HCT116 (cell line): ENCODE measurements at regions not wholly inside any gene's neighbourhood (a gene's known extent, or its start where the extent isn't known, plus 50 kb on each side); places are given as distances from the start of the nearest gene placed in this dataset.

Experiments
- ATAC-seq: fragments of 200-7000 bp; cut with Tn5 transposase; 2 replicates; pipeline ENCODE4 v1.9.1; 2020; ENCODE audit warnings: mild to moderate bottlenecking, moderate library complexity
- BruUV-seq: library from RNA; stranded (reverse); fragments of 400-500 nt; replicated peaks from 2 replicates; lab custom pipeline; 2021; lab: Mats Ljungman, UMichigan
- CTCF ChIA-PET: fragments of 300-600 bp; sonication (Branson Sonifier 250); formaldehyde crosslinking; loops from one replicate; lab custom pipeline; 2021; ENCODE audit warnings: antibody characterized with exemption; lab: Charles Lee
- POLR2A ChIA-PET: fragments of 300-600, 350-600 bp; sonication (Branson Sonifier 250); formaldehyde crosslinking; loops from one replicate; lab custom pipeline; 2021; ENCODE audit warnings: antibody characterized with exemption; lab: Charles Lee
- RAD21 ChIA-PET, 2 experiments: fragments of 300-600 bp; sonication (Branson Sonifier 250); formaldehyde crosslinking; loops; one replicate each; lab custom pipeline; 2023; ENCODE audit warnings: low total read pairs in 2 of 2; ENCODE audit not compliant: uncharacterized antibody in 2 of 2, unreplicated experiment in 2 of 2, low non-redundant PET in 1 of 2; lab: Charles Lee
- DNase-seq: peaks from one replicate; pipeline ENCODE4 v3.0.0-alpha.2; 2010; ENCODE audit warnings: low read depth, low spot score
- H2AFZ ChIP-seq: fragments of 200-600 bp; shearing (Covaris generic), sonication (generic); 2 replicates; pipeline ENCODE4 v1.6.1; 2017; ENCODE audit warnings: low read depth, mixed run types, mixed read lengths, antibody characterized with exemption, low read length; ENCODE audit not compliant: poor library complexity, severe bottlenecking
- H3K27ac ChIP-seq: 2 replicates; pipeline ENCODE4 v1.5.1; 2012; ENCODE audit warnings: low read depth, low read length
- H3K27me3 ChIP-seq: fragments of 200-600 bp; sonication (generic); 2 replicates; pipeline ENCODE4 v1.6.1; 2016; ENCODE audit warnings: mixed run types, low read length, mixed read lengths; ENCODE audit not compliant: insufficient read depth
- H3K36me3 ChIP-seq, 2 experiments: fragments of 200-500 bp in 1 of 2; fragments of 200-600 bp in 1 of 2; sonication (Bioruptor generic) in 1 of 2; sonication (generic) in 1 of 2; 2 replicates each; pipeline versions ENCODE4 v1.5.1 to v1.6.1; 2014 to 2016; ENCODE audit warnings: low read length in 2 of 2, inconsistent platforms in 1 of 2, mixed read lengths in 1 of 2, mixed run types in 1 of 2; ENCODE audit not compliant: insufficient read depth in 2 of 2, control insufficient read depth in 1 of 2
- H3K4me1 ChIP-seq, 2 experiments: fragments of 200-600 bp in 1 of 2; sonication (generic) in 1 of 2; 2 replicates each; pipeline versions ENCODE4 v1.5.1 to v1.6.1; 2012 to 2017; ENCODE audit warnings: low read length in 2 of 2, inconsistent platforms in 1 of 2, mild to moderate bottlenecking in 1 of 2, mixed read lengths in 1 of 2, mixed run types in 1 of 2, moderate library complexity in 1 of 2; ENCODE audit not compliant: insufficient read depth in 2 of 2, control insufficient read depth in 1 of 2
- H3K4me2 ChIP-seq: fragments of 200-600 bp; sonication (generic); 2 replicates; pipeline ENCODE4 v1.6.1; 2017; ENCODE audit warnings: mixed run types, low read length, mixed read lengths
- H3K4me3 ChIP-seq, 2 experiments: fragments of 200-600 bp in 1 of 2; sonication (generic) in 1 of 2; replicated peaks in 1 of 2; 2 replicates each; pipeline ENCODE4 v1.5.1; 2011 to 2016; ENCODE audit warnings: low read length in 2 of 2, control low read depth in 1 of 2, low read depth in 1 of 2, mild to moderate bottlenecking in 1 of 2, mixed read lengths in 1 of 2, mixed run types in 1 of 2
- H3K79me2 ChIP-seq: fragments of 200-600 bp; sonication (generic); 2 replicates; pipeline ENCODE4 v1.6.1; 2017; ENCODE audit warnings: mild to moderate bottlenecking, mixed run types, low read length, moderate library complexity, mixed read lengths; ENCODE audit not compliant: insufficient read depth
- H3K9ac ChIP-seq: fragments of 200-600 bp; sonication (generic); 2 replicates; pipeline ENCODE4 v1.6.1; 2016; ENCODE audit warnings: low read length, mixed read lengths
- H3K9me2 ChIP-seq: fragments of 200-600 bp; sonication (generic), shearing (Covaris generic); 2 replicates; pipeline ENCODE4 v1.6.1; 2017; ENCODE audit warnings: mixed run types, mild to moderate bottlenecking, moderate library complexity; ENCODE audit not compliant: insufficient read depth
- H3K9me3 ChIP-seq, 2 experiments: fragments of 200-500 bp in 1 of 2; fragments of 200-600 bp in 1 of 2; sonication (Bioruptor generic) in 1 of 2; sonication (generic) in 1 of 2; 2 replicates each; pipeline ENCODE4 v1.6.1; 2014 to 2017; ENCODE audit warnings: low read length in 2 of 2, mixed read lengths in 2 of 2, inconsistent platforms in 1 of 2, low read depth in 1 of 2, mild to moderate bottlenecking in 1 of 2, mixed run types in 1 of 2, moderate library complexity in 1 of 2; ENCODE audit not compliant: control insufficient read depth in 1 of 2, insufficient read depth in 1 of 2
- H4K20me1 ChIP-seq: fragments of 200-600 bp; sonication (generic), shearing (Covaris generic); 2 replicates; pipeline ENCODE4 v1.6.1; 2017; ENCODE audit warnings: mixed run types, mild to moderate bottlenecking, moderate library complexity; ENCODE audit not compliant: insufficient read depth
- CBX3 ChIP-seq: IDR thresholded peaks from 2 replicates; pipeline ENCODE4 v1.6.1; 2012; ENCODE audit warnings: low read depth
- EZH2 ChIP-seq: fragments of 200-600 bp; sonication (generic); IDR thresholded peaks from 2 replicates; pipeline ENCODE4 v1.6.1; 2017; ENCODE audit warnings: antibody characterized with exemption, mixed run types
- POLR2A ChIP-seq: IDR thresholded peaks from 2 replicates; pipeline ENCODE4 v1.7.0; 2011; ENCODE audit warnings: borderline replicate concordance; ENCODE audit not compliant: insufficient read depth, insufficient read length; ENCODE audit errors: extremely low read depth
- POLR2AphosphoS5 ChIP-seq: IDR thresholded peaks from 2 replicates; pipeline ENCODE4 v1.6.1; 2011; ENCODE audit warnings: mild to moderate bottlenecking, low read depth, low read length, moderate library complexity
- RAD21 ChIP-seq: IDR thresholded peaks from 2 replicates; pipeline ENCODE4 v1.6.1; 2012; ENCODE audit warnings: low read depth, mild to moderate bottlenecking
- SIN3A ChIP-seq: IDR thresholded peaks from 2 replicates; pipeline ENCODE4 v1.6.1; 2012; ENCODE audit warnings: low read depth
- SP1 ChIP-seq: IDR thresholded peaks from 2 replicates; pipeline ENCODE4 v1.6.1; 2012; ENCODE audit warnings: low read depth
- intact Hi-C: fragments of 100-400 bp; cut with micrococcal nuclease; formaldehyde crosslinking; loops from 2 replicates; pipeline ENCODE4 v1.10.0; 2022
- TF ChIP-seq, protein P1 (sequence below): IDR thresholded peaks from 2 replicates; pipeline ENCODE4 v1.6.1; 2011; ENCODE audit warnings: mild to moderate bottlenecking, low read length, moderate library complexity; ENCODE audit not compliant: insufficient replicate concordance; ENCODE audit errors: extremely low read depth
- TF ChIP-seq, protein P2 (sequence below): IDR thresholded peaks from 2 replicates; pipeline ENCODE4 v1.6.1; 2012

- peak; percentile 44 for DNase-seq
- Histone ChIP-seq H3K9me3 (peaks cover 4 to 8% of the 10 kb centered on the region in 2 experiments; a peak in 2 of 4 replicates), H3K79me2 (no peaks in the 10 kb centered on the region), H3K9me2 (no peaks in the 10 kb centered on the region), H3K4me1 (peaks cover 23 to 28% of the 10 kb centered on the region in 2 experiments), H3K27ac (peak overlapping the region; percentile 12; the same call in 1 of the 2 replicates), H4K20me1 (no peaks in the 10 kb centered on the region), H3K36me3 (no peaks in the 10 kb centered on the region), H3K9ac (no peak overlapping the region), H3K4me2 (peak overlapping the region; percentile 49), H3K4me3 (no peak overlapping the region), H2AFZ (peak overlapping the region; percentile 26), H3K27me3 (no peaks in the 10 kb centered on the region)
- TF ChIP-seq SP1 = 0 out of 2 replicates have a peak, but pooled peaks have one; percentile 21
- no peak for TF ChIP-seq EZH2
- RAD21 ChIA-PET = interaction anchor here in 1 of 2 experiments (1.1 kb wide), 1 partner anchor 218 kb away, joined by 3 read pairs; no protein-coding TSS in a partner anchor
- no TSS peak for BruUV-seq
- intact Hi-C loops = no loop called here
- peak; percentile 92 for ATAC-seq
- CTCF ChIA-PET = no interaction called here
- POLR2A ChIA-PET = no interaction called here
Measured at GRCh38 chr7:16345979-16346958, 75.1 kb downstream of the CRPPA start.

GRCh38 chr7:16344927-16345326, 76.4 kb downstream of the CRPPA start:
- Histone ChIP-seq H3K4me3 (no peak overlapping the region), H3K27ac (no peak overlapping the region), H3K4me1 (peaks cover 23 to 28% of the 10 kb centered on the region in 2 experiments), H3K27me3 (no peaks in the 10 kb centered on the region), H3K4me2 (no peak overlapping the region), H3K79me2 (no peaks in the 10 kb centered on the region), H3K36me3 (no peaks in the 10 kb centered on the region), H3K9ac (no peak overlapping the region), H4K20me1 (no peaks in the 10 kb centered on the region), H3K9me3 (peaks cover 4 to 8% of the 10 kb centered on the region in 2 experiments; a peak in 2 of 4 replicates), H2AFZ (no peak overlapping the region), H3K9me2 (no peaks in the 10 kb centered on the region)
- DNase-seq (no peak), ATAC-seq (no peak)
- POLR2A ChIA-PET = no interaction called here
- RAD21 ChIA-PET = no interaction called here
- intact Hi-C loops = no loop called here
- no TSS peak for BruUV-seq
- CTCF ChIA-PET = no interaction called here
- TF ChIP-seq, protein P1, sequence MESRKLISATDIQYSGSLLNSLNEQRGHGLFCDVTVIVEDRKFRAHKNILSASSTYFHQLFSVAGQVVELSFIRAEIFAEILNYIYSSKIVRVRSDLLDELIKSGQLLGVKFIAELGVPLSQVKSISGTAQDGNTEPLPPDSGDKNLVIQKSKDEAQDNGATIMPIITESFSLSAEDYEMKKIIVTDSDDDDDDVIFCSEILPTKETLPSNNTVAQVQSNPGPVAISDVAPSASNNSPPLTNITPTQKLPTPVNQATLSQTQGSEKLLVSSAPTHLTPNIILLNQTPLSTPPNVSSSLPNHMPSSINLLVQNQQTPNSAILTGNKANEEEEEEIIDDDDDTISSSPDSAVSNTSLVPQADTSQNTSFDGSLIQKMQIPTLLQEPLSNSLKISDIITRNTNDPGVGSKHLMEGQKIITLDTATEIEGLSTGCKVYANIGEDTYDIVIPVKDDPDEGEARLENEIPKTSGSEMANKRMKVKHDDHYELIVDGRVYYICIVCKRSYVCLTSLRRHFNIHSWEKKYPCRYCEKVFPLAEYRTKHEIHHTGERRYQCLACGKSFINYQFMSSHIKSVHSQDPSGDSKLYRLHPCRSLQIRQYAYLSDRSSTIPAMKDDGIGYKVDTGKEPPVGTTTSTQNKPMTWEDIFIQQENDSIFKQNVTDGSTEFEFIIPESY = no peak
- TF ChIP-seq POLR2AphosphoS5 (no peak), SIN3A (no peak), CBX3 (0 out of 2 replicates have a peak, but pooled peaks have one; percentile 48), RAD21 (no peak), POLR2A (no peak)
- TF ChIP-seq, protein P2, sequence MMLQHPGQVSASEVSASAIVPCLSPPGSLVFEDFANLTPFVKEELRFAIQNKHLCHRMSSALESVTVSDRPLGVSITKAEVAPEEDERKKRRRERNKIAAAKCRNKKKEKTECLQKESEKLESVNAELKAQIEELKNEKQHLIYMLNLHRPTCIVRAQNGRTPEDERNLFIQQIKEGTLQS = no peak
